ENCODE measurements at regions not wholly inside any gene's neighbourhood (a gene's known extent, or its start where the extent isn't known, plus 50 kb on each side); places are given as distances from the start of the nearest gene placed in this dataset.
A peak's percentile ranks its signal among the peaks of the same experiment; 100 is the strongest.
"Not testable (repeated sequence)": the region's sequence is repeated elsewhere in the genome, so short reads cannot be mapped to it uniquely, and the experiment has no call there.

DNA sequence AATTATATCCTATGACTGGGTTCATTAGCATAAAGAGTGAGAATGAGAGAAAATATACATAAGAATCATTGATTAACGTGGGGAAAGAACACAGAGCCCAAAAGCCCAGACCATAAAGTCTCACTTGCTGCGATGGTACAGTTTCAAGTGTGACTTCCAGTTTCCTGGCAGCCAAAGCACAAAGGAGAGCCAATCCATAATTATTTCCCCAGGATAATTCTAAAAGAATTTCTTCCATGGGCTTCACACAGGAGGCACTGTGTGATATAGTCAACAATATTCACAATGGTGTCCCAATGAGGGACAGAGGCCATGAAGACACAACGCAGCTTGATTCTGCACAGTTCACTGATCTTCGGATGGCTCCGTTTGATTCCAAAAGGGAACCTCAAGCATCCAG is 321.6 kb downstream of the PLPP3 start:
- no peak for DNase-seq

DNA sequence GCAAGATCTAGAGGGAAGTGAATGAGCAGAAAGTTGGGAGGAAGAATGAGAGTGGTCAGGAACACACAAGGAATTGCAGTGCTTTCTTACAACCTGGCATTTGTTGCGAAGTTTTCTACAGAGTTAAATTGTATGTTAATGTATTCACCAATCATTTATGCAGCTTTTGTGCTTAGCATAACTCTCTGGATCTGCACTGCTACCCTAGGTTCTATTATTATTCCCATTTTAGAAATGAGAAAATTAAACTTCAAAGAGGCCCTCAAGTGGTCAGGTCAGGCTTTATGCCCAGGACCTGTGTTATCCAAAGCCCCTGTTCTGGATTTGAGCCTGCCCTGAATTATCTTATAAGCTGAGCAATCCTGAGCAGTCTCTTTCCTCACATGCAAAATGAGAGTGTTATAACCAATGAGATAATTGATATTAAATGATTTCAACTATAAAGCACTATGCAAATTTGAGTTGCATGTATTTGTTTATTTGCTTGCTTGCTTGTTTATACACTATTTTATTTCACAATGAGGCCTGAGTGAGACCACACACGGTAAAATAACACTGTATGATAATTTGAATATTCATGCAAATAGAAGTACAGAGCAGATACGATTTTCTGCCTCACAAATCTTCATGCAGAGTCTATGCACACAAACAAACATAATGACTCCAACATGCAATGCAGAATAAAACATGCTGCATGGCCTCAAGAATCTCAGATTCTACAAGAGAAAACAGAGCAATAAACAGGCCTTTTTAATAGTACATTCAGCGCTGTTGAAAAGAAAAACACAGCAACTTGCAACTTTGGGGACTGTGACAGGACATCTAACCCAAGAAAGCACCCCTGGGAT is 323.0 kb downstream of the PLPP3 start:
- DNase-seq = no peak

DNA sequence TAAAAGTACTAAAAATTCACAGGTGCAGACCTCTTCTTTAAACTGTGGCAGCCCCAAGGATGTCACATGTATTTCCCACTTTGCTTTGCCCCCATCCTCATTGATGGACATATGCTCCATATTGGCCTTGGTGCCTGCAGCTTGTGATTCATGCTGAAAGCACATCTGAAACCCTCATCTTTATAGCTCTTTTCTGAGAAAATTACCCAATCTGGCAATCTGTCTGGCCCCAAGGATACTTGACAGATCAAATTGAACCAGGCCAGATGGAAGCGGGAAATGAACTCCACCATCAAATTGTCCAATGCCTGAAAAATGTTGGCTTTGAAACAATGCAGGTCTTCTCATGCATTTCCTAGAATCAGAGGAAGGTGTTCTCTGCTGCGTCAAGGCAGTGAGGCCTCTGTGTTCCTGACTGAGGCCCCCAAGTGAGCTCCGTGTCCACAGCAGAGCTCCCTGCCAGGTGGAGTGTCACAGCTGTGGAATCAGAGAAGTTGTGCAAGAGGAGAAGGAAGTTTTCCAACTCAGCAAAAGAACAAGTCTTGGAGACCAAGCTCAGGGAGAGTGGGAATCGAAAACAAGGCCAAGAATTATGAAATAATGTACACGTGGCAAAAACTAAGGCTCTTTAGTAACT is 323.7 kb downstream of the PLPP3 start:
- DNase-seq = no peak

DNA sequence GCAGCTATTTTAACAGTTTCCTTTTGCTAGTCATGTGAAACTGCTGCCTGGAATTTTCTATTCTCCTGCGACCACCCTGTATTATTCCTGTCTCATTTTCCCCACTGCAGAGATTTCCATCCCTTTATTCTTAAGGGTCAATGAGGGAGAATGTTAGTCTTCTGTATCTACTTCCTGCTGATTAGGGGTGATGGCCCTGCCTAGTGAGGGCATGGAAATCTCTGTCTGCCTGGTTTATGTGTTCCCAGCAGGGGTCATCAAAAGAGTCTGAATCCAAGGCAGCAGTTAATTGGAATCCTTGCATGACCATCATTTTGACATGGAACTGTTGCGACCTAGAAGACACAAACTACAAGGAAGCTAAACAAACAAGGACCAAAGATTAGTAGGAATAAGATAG is 325.2 kb downstream of the PLPP3 start:
- DNase-seq = no peak

DNA sequence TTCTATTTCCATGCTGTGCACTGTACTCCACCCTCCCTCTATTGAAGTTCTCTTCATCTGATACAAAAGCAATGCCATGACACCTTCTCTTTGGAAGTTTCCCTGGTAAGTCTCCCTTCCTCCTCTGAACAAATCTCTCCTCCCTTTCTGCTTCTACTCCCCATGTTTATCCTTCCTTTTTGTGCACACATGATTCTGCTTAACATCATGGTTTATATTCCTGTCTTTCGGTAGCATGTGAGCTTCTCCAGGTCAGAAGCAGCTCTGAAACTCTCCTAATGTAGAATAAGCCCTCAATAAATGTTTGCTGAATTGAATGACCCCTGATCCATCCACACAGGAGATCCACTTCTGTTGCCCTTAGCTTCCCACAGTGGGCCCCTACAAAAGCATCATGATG is 328.6 kb downstream of the PLPP3 start:
- no peak for DNase-seq

DNA sequence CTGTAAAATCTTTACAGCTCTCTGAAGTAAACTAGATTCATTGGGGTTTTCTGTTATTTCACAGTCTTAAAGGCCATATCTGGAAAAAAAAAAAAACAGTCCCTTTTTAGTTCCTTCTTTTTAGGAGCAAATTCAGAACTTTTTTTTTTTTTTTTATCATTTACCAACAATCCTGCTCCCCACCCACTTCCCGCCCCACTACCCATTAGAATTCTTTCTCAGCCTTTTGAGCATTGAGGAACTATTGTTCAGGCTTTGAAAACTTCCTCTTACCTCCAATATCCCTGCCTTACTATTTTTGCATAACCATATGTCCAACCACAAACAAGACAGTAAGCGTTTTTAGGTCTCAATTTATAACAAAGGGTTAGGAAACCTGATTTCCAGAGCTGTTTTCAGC is 330.1 kb downstream of the PLPP3 start:
- DNase-seq = peak; percentile 21 to 35

DNA sequence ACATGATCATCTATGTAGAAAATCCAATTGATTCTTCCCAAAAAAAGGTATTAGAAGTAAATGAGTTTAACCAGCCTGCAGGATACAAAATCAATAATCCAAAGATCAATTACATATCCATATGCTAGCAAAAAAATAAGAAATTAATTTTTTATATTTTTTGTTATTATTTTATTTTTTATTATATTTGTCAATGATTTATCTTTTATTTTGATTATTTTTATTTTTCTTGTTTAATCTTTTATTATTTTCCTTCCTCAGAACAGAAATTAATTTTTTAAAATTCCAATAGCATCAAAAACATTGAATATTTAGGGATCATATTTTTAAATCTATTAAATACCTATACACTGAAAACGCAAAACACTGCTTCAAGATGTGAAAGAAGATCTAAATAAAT is 331.2 kb downstream of the PLPP3 start:
- no peak for DNase-seq

DNA sequence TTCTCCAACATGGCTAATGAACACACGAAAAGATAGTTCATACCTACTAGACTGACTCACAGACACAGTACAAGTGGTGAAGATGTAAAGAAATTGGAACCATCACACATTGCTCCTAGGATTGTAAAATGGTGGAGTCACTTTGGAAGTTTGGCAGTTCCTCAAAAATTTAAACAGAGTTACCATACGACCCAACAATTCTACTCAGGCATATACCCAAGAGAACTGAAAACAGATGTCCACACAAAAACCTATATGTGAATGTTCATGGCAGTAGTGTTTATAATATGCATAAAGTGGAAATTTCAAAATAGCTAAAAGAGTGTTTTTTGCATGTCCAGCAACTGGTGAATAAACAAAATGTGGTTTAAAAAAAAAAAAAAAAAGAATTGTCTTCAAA is 332.6 kb downstream of the PLPP3 start:
- not testable (repeated sequence) for DNase-seq

DNA sequence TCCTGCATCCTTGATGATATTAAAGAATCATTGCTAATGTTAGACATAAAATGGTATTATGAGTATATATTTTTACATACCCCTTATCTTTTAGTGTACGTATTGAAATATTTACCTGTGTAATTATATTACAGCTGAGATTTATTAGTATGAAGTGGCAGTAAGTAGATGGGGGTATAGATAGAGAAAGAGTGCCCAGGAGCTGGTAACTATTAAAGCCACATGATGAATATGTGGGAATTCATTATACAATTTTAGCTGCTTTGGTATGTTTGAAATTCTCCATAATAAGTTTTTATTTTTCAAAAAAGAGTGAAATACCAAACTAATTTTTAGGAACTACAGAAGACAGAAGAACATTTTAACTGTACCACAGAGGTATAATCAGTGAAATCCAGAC is 339.0 kb downstream of the PLPP3 start:
- DNase-seq = no peak

DNA sequence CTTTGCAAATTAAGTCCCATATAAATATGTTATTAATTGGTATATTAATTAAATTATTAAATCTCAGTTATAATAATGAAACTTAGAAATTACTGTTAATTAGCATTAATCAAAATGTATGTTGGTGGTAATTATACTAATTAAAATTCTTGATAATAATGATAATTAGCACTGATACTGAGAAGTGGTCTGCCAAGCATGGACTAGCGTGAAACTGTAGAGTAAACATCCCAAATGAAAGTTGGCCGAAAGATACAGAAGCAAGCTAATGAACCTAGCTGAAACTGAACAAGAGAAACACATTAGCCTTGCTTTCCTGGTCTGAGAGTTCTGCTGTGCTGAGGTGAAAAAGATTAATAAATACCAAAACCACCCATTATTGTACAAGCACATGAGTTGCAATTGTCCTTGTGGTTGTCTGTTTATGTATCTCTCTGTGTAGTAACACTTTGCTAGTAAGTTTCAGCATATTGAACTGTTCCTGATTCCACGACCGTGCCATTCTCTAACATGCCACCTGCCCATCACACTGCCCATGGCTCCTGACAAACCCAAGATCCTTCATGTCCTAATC is 341.8 kb downstream of the PLPP3 start:
- DNase-seq = no peak

DNA sequence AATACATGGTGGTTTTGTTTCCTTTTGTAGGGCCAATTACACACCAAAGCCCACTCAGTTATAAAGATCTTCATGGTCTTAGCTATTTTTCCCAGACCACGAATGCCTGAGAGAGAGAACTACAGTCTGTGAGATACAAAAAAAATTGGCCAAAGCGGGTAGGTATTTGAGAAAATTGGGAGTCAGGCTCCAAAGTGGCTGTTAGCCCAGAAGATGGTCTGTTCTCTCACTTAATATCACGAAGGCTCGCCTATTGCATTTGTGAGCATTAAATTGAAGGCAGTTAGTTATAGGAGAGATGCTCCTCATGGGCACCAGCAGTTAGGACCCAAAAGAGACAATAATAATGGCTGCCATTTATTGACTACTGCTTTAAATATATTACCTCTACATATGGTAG is 342.7 kb downstream of the PLPP3 start:
- DNase-seq = no peak

DNA sequence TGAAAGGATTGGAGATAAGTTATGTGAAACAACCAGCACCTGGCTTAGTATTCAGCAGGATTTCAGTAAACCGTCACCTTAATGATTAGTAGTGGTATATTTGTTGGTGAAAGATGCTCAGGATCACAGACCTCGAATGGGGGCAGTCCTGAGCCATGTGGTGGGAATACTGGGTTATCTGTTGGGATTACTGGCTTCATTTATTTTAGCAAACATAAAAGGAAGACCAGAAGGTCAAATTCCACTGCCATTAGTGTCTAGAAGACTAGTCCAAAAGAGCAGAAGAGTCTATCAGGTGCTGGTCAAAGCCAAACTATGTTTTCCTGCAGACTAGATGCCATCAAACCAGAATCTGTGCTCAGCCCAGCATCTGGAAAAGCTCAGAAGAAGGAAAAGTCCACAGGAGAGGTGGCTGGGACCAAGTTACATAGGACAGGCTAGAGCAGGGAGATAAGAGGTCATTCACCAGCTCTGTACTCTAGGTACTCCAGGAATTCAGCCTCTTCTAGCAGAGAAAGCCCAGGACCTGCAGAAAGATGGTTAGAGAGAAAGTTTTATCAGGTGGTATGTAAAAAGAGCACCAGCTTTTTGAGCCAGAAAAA is 343.4 kb downstream of the PLPP3 start:
- no peak for DNase-seq

DNA sequence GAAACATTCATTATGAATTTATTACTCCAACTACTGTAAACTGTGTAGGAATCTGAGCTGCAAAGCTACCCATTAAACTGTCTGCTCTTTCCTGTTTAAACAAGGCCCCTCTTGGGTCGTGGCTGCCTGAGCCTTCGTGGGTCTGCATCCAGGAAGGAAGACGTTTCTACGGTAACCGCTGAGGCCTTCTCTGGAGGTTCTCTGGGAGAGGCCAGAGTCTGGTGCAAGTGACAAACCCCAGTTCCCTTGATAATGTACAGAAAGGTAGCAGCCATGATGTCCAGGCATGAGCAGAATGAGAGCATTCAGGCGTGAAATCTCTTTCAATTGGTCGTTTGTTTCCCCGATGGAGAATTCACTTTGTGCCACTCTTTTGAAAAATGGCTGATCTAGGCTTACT is 350.2 kb downstream of the PLPP3 start:
- no peak for DNase-seq

DNA sequence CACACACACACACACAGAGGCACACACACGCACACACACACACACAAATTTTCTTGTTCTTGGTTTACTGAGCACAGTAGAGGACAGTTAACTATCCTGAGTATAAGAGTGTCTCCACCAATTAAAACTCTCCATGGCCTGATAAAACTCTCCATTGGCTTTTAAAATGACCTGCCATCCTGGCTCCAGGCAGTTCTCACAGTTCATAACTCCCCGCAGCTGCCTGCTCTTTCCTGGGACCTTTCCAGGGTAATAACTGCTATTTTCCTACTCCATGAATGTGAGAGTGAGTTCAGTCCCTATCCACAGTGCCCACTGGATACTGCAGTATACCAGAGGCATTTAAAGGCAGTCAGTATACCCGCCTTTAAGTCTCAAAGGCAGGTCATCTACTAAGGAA is 351.5 kb downstream of the PLPP3 start:
- no peak for DNase-seq

DNA sequence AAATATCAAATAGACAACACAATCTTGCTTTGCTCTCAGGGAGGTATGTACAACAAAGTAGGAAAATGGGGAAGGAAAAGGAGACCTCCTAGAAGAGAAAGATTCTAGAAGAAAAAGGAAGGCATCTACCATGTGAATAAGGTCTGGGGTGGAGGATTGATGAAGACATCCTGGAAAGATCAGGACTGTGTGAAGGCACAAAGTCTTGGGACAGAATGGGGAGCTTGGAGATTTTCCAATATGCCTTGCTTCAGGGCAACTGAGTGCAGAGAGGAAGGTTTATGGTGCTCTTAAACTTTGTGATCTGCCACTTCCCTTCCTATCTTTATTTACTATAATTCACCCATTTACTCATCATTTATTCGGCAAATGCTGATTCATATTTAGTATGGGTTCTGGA is 352.0 kb downstream of the PLPP3 start:
- no peak for DNase-seq

DNA sequence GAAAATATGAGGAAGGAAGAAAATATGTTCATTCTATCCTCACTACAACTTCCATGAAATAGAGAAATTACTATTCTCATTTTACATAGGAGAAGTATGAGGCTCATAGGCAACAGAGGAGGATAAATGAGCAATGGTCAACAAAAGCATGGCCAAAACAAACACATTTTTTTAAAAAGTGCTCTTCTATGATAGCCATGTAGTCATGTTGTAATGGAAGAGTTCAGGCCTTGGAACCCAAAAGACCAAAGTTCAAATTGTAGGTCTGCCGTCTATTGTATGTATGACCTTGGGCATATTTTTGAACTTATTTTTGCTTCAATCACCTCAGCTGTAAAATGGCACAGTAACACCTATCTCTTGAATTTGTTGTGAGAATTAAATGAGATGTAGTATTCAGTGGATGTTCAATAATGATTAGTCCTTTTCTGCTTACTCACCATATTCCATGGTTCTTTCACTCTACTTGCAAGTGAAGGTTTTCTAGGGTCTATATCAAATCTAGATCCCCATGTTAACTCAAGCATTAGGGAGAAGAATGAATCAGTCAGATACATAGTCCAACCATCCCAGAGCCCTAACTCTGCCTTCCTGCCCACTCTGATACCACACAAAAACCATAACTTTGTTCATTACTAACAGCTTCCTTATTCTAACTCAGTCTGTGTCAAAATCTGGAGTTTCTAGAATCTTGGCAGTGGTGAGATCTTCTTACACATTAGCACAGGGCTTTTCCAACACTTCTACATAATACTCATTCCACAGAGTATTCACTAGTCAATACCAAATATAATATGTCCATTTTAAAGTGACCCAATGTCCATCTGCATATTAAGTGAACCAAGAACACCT is 353.2 kb downstream of the PLPP3 start:
- no peak for DNase-seq

DNA sequence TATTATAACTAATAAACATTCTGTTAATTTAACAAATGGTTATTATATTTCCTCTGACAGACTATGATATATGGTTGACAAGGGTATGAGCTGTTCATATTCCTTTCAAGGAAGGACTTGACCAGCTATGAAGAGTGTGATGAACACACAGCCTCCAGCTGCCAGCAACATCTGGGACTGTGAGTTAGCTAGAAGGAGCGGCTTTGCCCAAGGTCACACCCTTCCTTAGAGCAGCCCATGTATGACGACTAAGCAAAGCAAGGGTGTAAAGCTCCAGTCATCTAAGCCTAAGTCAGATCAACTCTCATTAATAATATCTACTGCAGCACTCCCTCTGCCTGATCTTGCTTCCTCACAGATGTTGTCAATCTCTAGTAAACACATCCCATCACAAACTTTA is 355.4 kb downstream of the PLPP3 start:
- no peak for DNase-seq

DNA sequence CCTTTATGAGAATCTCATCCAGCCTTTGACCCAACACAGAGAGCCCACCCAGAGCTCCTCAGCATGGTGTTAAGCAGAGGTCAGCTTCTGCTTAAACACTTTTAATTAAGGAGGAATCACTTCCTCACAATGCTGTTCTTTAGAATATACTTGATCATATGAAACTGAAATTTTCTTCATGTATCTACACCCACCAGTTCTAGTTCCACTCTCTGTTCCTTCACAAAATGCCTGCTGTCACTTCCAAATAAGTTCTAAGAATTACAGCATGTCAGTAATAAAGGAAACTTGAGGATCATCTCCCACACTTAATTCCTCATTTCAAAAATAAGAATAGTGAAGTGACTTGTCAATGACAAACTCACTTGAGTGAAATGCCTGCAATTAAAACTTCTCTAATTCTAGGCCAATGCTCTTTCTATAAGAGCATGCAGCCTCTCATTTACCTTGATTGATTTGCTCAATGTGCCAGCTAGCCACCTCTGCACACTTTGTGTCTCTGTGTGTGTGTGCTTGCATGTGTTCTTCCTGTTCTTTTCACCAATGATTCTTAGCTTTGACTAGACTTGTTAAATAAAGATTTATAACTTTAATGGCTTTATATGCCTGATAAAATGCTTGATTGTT is 356.3 kb downstream of the PLPP3 start:
- DNase-seq = no peak

DNA sequence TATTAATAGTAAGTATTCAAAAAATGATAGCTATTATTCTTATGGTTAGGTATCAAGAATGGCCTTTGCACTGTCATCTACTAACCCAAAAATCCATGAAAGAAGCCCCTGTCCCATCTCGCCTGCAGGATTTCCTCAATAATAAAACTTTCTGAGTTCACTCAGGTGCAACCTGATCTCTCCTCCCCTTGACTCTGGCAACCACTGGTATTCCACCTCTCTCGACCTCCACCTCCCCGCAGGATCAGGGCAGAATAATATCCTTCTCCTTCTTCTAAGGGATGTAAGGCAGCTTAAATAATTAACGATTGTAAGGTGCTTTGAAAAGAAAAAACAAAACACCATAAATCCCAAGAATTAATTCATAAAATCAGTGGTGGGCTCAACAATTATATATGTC is 359.3 kb downstream of the PLPP3 start:
- DNase-seq = no peak

DNA sequence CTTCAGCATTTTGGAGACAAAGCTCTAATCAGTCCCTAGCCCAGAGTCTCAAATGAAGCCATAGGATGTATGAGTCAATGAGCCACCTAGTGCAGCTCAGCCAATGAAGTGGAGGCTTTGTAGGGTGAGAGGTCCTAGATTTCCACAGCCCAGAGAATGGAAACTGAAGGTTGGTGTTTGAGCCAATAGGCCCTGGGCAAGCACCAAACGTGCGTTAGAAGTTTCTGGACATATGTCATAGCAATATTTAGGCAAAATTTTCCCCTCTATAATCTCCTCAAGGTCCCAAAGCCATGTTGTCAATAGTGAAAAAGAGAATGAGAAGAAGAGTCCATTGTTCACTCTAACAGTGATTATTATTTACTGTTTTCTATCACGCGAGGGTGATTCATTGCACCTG is 361.3 kb downstream of the PLPP3 start:
- DNase-seq = no peak

DNA sequence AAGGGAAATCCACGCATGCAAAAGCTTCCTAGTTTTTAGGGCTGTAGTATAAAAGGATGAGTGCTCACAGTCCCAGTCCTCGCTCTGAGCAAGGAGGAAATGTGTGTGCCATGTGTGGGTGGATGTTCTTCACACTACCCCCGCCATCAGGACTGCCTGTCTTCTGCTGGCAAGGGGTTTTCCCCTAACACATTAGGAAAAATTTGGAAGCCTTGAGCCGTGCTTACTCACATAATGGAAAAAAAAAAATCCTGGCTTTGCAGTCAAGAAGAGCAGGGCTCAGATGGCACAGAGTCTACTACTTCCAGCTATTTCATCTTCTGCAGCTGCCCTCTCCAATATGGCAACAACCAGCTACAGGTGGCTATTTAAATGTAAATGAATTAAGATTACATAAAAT is 363.1 kb downstream of the PLPP3 start:
- no peak for DNase-seq

DNA sequence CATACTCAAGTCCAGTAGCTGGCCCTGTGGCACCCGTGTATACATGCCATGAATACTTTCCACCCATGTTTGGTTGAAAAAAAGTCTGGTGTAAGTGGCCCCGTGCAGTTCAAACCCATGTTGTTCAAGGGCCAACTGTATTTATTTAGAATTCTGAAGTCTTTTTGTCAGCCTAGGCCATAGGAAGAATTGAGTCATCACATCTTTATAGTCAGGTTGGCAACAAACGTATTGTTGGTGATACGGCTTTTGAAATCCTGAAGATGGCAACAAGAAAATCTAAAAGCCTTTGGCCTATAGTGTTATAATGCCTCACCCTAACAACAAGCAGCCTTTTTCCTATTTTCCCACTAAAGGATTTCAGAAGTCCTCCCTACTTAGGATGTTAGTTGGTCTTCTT is 363.6 kb downstream of the PLPP3 start:
- DNase-seq = no peak

DNA sequence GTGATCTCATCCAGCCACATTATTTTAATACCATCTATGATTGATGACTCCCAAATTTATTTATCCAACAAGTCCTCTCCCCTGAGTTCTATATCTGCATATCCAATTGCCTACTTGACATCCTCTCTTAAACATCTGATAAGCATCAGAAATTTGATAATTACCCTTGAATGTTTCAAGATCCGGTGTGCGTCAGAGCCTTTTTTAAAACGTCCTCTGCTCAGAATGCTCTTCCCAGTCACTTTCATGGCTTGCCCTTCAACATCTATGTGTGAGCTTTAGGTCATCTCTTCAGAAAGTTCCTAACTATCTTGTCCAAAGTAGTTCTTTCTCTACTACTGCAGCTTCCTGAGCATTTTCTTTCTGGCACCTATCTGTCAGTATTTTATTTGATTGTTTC is 364.3 kb downstream of the PLPP3 start:
- no peak for DNase-seq

All from CD4-positive, alpha-beta T cell treated with Interleukin-4 for 1 hour (primary cell).